ENCODE measurements at regions not wholly inside any gene's neighbourhood (a gene's known extent, or its start where the extent isn't known, plus 50 kb on each side); places are given as distances from the start of the nearest gene placed in this dataset.

DNA sequence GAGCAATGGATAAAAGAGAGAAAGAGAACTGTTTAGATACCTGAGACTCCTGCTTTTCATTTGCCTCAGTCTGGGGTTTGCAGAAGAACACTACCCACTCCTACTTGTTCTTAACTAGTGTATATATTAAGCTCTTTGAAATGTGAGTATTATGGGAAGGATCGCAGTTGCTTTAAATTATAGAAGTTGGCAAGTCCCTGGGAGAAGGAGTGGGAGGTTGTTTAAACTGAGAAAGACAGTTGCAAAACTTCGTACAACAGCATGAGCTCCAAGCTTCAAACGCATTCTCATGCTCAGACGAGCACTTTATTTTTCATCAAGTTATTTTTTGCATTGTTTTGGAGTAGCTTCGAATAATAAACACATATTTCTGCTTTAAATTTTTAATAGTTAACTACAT is 88.1 kb upstream of the C1QTNF7 start:
- Histone ChIP-seq H3K4me1 (no peaks in the 10 kb centered on the region), H3K27ac (no peak overlapping the region), H3K27me3 (no peaks in the 10 kb centered on the region), H3K9me3 (no peaks in the 10 kb centered on the region), H3K4me3 (no peak overlapping the region), H3K36me3 (replicated peaks in 1 of 2; ENCODE audit: insufficient read depth in 1 of 2, low read depth in 2 of 2) (no peaks in the 10 kb centered on the region)
- TF ChIP-seq POLR2A (IDR thresholded peaks at IDR 0.05), result no peak
- TF ChIP-seq, protein P1, sequence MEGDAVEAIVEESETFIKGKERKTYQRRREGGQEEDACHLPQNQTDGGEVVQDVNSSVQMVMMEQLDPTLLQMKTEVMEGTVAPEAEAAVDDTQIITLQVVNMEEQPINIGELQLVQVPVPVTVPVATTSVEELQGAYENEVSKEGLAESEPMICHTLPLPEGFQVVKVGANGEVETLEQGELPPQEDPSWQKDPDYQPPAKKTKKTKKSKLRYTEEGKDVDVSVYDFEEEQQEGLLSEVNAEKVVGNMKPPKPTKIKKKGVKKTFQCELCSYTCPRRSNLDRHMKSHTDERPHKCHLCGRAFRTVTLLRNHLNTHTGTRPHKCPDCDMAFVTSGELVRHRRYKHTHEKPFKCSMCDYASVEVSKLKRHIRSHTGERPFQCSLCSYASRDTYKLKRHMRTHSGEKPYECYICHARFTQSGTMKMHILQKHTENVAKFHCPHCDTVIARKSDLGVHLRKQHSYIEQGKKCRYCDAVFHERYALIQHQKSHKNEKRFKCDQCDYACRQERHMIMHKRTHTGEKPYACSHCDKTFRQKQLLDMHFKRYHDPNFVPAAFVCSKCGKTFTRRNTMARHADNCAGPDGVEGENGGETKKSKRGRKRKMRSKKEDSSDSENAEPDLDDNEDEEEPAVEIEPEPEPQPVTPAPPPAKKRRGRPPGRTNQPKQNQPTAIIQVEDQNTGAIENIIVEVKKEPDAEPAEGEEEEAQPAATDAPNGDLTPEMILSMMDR (IDR thresholded peaks at IDR 0.05), result no peak
- 32 to 56% methylated on average over 5 of the region's 5 CpGs for WGBS, 2 donors
- intact Hi-C loops (cut with DNase I), result no loop called here
- no peak for ATAC-seq
- no peak for DNase-seq

DNA sequence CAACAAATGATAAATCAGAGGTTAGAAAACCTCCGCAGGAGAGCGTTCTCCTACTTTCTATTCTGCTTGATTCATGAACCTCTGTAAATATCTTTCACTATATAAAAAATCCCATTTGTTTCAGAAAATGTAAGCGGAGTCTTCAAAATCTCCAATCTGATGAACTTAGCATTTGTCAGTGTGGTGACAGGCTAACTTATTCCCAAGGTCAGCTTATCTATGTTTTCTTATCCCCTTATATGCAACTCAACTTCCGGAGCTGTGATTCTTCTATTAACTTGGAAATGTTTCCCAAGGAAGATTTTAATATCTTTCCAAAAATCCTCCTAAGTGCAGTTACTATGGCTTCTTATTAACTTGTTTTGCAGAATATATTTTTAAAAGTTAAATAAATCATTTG is 87.5 kb upstream of the C1QTNF7 start:
- 27 to 35% methylated on average over 4 of the region's 4 CpGs for WGBS, 2 donors
- Histone ChIP-seq H3K27me3 (no peaks in the 10 kb centered on the region), H3K4me3 (no peak overlapping the region), H3K27ac (no peak overlapping the region), H3K4me1 (no peaks in the 10 kb centered on the region), H3K9me3 (no peaks in the 10 kb centered on the region), H3K36me3 (replicated peaks in 1 of 2; ENCODE audit: insufficient read depth in 1 of 2, low read depth in 2 of 2) (no peaks in the 10 kb centered on the region)
- no peak for ATAC-seq
- TF ChIP-seq POLR2A (IDR thresholded peaks at IDR 0.05), result no peak
- TF ChIP-seq, protein P1 (IDR thresholded peaks at IDR 0.05), result no peak
- intact Hi-C loops (cut with DNase I), result no loop called here
- no peak for DNase-seq

DNA sequence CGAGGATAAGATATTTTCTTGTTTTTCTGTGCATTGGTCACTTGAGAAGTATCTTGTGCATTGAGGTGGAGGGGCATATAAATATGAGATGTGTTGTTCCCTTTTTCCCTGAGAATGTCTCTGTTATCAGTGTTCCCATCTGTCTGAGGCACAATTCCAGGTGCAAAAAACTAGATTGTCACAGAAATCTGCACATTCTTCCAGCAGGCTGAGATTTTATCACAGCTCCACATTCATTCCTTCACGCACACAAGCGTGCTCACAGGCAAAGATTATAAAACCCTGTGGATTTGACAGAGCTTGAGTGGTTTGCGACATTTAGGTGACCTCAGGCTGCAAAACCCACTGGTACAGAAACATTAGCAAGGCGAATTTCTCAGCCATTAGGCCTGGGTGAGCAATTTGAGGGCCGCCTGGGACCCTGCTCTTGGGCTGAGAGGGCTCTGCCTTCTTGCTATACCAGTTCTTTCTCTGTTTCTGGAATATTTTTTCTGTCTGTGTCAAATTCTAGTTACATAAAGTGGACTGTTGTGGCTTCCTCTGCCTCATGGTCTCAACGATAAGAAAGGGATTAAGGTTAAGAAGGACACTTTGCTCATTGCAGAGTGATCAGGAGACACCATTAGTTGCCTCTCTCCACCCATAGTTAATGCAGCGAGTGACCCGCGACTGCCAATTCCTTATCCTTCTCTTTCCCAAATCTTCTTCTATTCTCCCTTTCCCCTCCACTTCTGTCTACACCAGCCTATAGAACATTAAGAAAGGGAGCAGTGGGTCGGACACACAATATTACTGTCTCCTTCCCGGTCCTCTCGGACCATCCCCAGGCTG is 86.7 kb upstream of the C1QTNF7 start:
- 61 to 70% methylated on average over 13 of the region's 13 CpGs for WGBS, 2 donors
- intact Hi-C loops (cut with DNase I), result no loop called here
- ATAC-seq, result no peak
- no peaks in the 10 kb centered on the region for H3K9me3 ChIP-seq
- no peaks in the 10 kb centered on the region for H3K27me3 ChIP-seq
- no peak overlapping the region for H3K27ac ChIP-seq
- no peak overlapping the region for H3K4me3 ChIP-seq
- DNase-seq, result no peak
- H3K36me3 ChIP-seq (replicated peaks in 1 of 2; ENCODE audit: insufficient read depth in 1 of 2, low read depth in 2 of 2), result no peaks in the 10 kb centered on the region
- TF ChIP-seq, protein P1 (IDR thresholded peaks at IDR 0.05), result no peak
- no peak for TF ChIP-seq POLR2A (IDR thresholded peaks at IDR 0.05)
- no peaks in the 10 kb centered on the region for H3K4me1 ChIP-seq

DNA sequence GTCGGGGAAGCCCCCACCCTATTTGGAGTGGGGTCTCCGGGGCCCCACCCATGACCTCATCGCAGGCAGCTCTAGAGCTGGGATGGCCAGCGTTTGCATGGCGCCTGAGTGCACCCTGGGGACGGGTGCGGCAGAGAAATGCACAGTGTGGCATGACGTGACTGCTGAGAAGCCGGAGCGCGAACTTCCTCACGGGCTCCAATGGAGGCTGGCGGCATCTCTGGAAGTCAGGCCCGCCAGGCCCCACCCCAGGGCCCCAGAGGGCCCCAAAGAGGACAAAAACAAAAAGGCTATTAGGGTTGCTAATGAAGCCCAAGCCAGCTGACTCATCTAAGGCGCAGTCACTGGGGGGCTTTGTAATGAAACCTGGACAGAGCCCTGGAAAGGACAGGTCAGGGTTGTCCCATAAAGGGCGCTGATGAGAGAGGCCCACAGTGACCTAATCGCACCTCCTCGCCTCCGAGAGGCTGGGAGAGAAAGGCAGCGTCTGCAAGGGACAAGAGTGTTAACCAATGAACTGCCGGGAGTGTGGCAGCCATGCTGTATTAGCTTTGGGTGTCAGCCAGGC is 86.0 kb upstream of the C1QTNF7 start:
- ATAC-seq (no peak), DNase-seq (no peak)
- no peaks in the 10 kb centered on the region for H3K4me1 ChIP-seq
- no peak overlapping the region for H3K4me3 ChIP-seq
- no peaks in the 10 kb centered on the region for H3K9me3 ChIP-seq
- TF ChIP-seq, protein P1 (IDR thresholded peaks at IDR 0.05), result no peak
- no peak for TF ChIP-seq POLR2A (IDR thresholded peaks at IDR 0.05)
- no peaks in the 10 kb centered on the region for H3K27me3 ChIP-seq
- H3K36me3 ChIP-seq (replicated peaks in 1 of 2; ENCODE audit: insufficient read depth in 1 of 2, low read depth in 2 of 2), result no peaks in the 10 kb centered on the region
- H3K27ac ChIP-seq, result no peak overlapping the region
- intact Hi-C loops (cut with DNase I), result no loop called here
- 84 to 89% methylated on average over 17 to 21 of the region's 21 CpGs for WGBS, 2 donors

DNA sequence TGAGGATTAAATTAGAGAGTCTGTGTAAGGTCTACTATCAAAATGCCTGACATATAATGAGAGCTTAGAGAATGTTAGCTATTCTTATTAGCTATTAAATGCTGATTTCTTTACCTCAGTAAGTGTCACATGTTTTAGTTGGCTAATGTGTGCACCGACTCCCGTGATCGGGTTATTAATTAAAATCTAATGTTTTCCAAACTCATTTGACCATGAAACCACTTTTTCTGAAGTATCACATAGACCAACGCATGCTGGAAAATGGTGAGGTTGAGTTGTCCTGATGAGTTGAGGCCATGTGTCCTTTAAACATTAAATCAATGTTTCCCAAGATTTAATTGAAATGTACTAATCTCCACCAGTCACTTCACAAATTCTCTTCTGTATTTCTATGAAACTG is 84.8 kb upstream of the C1QTNF7 start:
- DNase-seq (no peak), ATAC-seq (no peak)
- Histone ChIP-seq H3K9me3 (no peaks in the 10 kb centered on the region), H3K4me1 (no peaks in the 10 kb centered on the region), H3K36me3 (replicated peaks in 1 of 2; ENCODE audit: insufficient read depth in 1 of 2, low read depth in 2 of 2) (no peaks in the 10 kb centered on the region), H3K27me3 (no peaks in the 10 kb centered on the region), H3K27ac (no peak overlapping the region), H3K4me3 (no peak overlapping the region)
- intact Hi-C loops (cut with DNase I), result no loop called here
- WGBS, 2 donors, result 66 to 73% methylated on average over 4 of the region's 4 CpGs
- no peak for TF ChIP-seq POLR2A (IDR thresholded peaks at IDR 0.05)
- TF ChIP-seq, protein P1 (IDR thresholded peaks at IDR 0.05), result no peak

All from body of pancreas (tissue), 4 donors.